B cell (primary cell): ENCODE measurements at regions not wholly inside any gene's neighbourhood (a gene's known extent, or its start where the extent isn't known, plus 50 kb on each side); places are given as distances from the start of the nearest gene placed in this dataset.

Source experiments
- CTCF ChIP-seq: fragments of 200-600 bp; IDR thresholded peaks from one replicate; pipeline ENCODE4 v1.8.0; 2022; ENCODE audit warnings: antibody characterized with exemption, mild to moderate bottlenecking
- EZH2 ChIP-seq: IDR thresholded peaks from 2 replicates; pipeline ENCODE4 v1.6.1; 2012; ENCODE audit warnings: borderline replicate concordance, low read depth, mild to moderate bottlenecking, moderate library complexity, low read length; ENCODE audit not compliant: insufficient read depth, poor library complexity, severe bottlenecking

DNA sequence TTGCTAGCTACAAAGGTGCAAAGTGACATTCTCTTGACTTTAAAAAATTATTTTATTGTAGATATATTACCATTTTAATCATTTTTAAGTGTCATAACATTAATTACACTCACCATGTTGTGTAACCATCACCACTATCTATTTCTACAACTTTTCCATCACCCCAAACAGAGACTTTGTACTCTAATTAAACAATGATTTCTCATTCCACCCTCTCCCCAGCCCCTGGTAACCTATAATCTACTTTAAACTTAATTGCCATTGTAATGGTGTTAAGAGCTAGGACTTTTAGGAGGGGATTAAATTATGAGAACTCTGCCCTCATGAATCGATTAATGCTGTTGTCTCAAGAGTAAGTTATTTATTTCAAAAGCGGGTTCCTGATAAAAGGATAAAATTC is 352.9 kb upstream of the SEL1L start:
- no peak for TF ChIP-seq EZH2
- TF ChIP-seq CTCF, result no peak
